Panc1 (cell line): ENCODE measurements at regions not wholly inside any gene's neighbourhood (a gene's known extent, or its start where the extent isn't known, plus 50 kb on each side); places are given as distances from the start of the nearest gene placed in this dataset.

Source experiments
- TCF7L2 ChIP-seq: IDR thresholded peaks from 2 replicates; pipeline ENCODE4 v1.6.1; 2011; ENCODE audit warnings: mild to moderate bottlenecking, low read depth, low read length, inconsistent platforms
- TF ChIP-seq, protein P1 (sequence below): fragments of 450-650 bp; IDR thresholded peaks from 2 replicates; pipeline ENCODE4 v1.5.1; 2017; ENCODE audit warnings: mild to moderate bottlenecking

DNA sequence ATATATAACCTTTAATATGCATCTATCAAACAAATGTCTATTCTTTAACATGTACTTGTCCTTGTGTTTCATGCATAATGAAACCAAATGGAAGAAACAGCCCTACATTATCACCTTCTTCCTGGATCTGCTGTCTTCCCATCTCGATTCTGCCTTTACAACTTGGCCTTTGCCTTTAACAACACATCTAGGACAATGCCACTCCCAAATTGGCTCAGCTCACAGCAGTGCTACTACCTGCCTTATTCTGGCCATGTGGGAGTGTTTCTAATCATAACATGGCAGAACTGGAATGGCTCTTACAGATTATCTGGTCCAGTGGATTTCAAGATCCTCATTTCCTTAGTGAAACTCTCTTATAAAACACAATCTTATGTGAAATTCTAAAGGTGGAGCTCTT, 176.5 kb downstream of the CARTPT start:
- TF ChIP-seq, protein P1, sequence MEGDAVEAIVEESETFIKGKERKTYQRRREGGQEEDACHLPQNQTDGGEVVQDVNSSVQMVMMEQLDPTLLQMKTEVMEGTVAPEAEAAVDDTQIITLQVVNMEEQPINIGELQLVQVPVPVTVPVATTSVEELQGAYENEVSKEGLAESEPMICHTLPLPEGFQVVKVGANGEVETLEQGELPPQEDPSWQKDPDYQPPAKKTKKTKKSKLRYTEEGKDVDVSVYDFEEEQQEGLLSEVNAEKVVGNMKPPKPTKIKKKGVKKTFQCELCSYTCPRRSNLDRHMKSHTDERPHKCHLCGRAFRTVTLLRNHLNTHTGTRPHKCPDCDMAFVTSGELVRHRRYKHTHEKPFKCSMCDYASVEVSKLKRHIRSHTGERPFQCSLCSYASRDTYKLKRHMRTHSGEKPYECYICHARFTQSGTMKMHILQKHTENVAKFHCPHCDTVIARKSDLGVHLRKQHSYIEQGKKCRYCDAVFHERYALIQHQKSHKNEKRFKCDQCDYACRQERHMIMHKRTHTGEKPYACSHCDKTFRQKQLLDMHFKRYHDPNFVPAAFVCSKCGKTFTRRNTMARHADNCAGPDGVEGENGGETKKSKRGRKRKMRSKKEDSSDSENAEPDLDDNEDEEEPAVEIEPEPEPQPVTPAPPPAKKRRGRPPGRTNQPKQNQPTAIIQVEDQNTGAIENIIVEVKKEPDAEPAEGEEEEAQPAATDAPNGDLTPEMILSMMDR, result no peak
- TF ChIP-seq TCF7L2, result no peak
